Kidney (tissue), 13 donors: ENCODE measurements at regions not wholly inside any gene's neighbourhood (a gene's known extent, or its start where the extent isn't known, plus 50 kb on each side); places are given as distances from the start of the nearest gene placed in this dataset.

ENCODE experiments used
- DNase-seq, 5 donors: peaks; one replicate each; pipeline ENCODE4 v3.0.0-alpha.2; 2013 to 2020
- FAIRE-seq: peaks from 2 replicates; lab custom pipeline; 2012; peaks lifted over from hg19 to GRCh38; lab: Jason Lieb, UNC
- H3K27ac ChIP-seq, 2 donors: one replicate each; pipeline ENCODE4 v1.7.0; 2013; ENCODE audit warnings: low read depth in 2 of 2, low read length in 2 of 2, inconsistent platforms in 1 of 2
- H3K27me3 ChIP-seq: one replicate; pipeline ENCODE4 v1.7.1; 2013; ENCODE audit warnings: low read length, inconsistent platforms; ENCODE audit not compliant: control insufficient read depth, insufficient read depth
- H3K36me3 ChIP-seq, 3 donors: one replicate each; pipeline versions ENCODE4 v1.7.0 to v1.7.1; 2013; ENCODE audit warnings: low read length in 3 of 3, control low read depth in 1 of 3, inconsistent platforms in 1 of 3; ENCODE audit not compliant: insufficient read depth in 3 of 3, control insufficient read depth in 2 of 3
- H3K4me1 ChIP-seq, 3 donors: one replicate each; pipeline versions ENCODE4 v1.7.0 to v1.7.1; 2013; ENCODE audit warnings: low read length in 3 of 3, inconsistent platforms in 1 of 3, low read depth in 1 of 3; ENCODE audit not compliant: control insufficient read depth in 2 of 3, insufficient read depth in 2 of 3
- H3K4me3 ChIP-seq, 3 donors: one replicate each; pipeline versions ENCODE4 v1.7.0 to v1.8.1; 2013; ENCODE audit warnings: low read length in 3 of 3, control low read depth in 1 of 3, inconsistent platforms in 1 of 3
- H3K9ac ChIP-seq, 3 donors: one replicate each; pipeline versions ENCODE4 v1.7.0 to v1.7.1; 2013; ENCODE audit warnings: low read length in 3 of 3, control low read depth in 1 of 3, inconsistent platforms in 1 of 3
- H3K9me3 ChIP-seq, 3 donors: one replicate each; pipeline versions ENCODE4 v1.7.0 to v1.7.1; 2013; ENCODE audit warnings: low read length in 3 of 3, control low read depth in 1 of 3, inconsistent platforms in 1 of 3; ENCODE audit not compliant: control insufficient read depth in 2 of 3, insufficient read depth in 1 of 3
- intact Hi-C: fragments of 100-400 bp; cut with DNase I; formaldehyde crosslinking; loops from one replicate; pipeline ENCODE4 v1.11.1; 2022
- TF ChIP-seq, protein P1 (sequence below): IDR thresholded peaks from 3 replicates; pipeline ENCODE4 v1.5.1; 2012; ENCODE audit warnings: mild to moderate bottlenecking, moderate library complexity, borderline replicate concordance; ENCODE audit not compliant: insufficient read depth; ENCODE audit errors: extremely low read depth
- donor health status: control.
- donor health status: control.
- donor health status: control.
- donor health status: control.
- donor health status: control.
- donor health status: DM: yes; HTN: yes; CAD: no.
- donor health status: Normal renal cell carcinoma (clear cell type).

DNA sequence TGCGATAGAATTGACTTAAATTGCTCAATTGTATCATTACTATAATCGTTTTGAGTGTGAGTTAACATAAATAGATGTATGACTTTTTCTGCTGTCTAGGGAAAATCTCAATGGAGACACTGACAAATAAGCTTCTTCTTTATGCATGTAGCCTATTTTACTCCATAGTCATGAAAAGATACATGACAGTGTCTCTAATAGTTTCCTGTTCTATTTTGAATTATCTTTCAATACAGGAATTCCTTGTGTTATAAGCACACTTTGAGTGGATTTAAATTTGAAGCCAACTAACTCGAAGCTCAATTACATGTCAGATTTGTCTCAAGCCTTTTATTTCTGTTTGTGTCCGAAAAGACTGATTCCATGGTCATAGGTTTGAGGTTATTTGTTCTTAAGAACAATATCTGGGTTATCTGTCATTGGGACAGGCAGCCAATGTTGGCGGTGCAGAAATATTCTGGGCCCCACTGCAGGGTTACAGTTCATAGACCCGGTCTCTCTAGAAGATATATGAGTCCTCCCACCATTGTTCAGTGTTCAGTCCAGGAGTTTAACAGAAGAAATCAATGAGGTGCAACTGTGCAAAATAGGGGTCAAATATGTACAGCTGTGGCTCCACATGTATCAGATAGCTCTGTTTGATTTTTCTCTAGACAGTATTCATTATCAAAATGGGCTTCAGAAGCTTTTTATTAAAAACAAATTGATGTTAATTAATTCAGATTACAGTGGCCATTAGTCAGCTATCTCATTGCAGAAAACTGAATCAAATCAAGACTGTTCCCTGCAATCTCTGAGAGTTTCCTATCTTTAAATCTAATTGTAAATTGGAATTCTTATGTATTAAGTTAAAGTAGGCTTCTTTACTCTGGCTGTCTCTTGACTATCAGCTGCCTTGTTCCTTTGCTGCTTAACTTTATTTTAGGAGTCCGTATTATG lies 1238.8 kb downstream of the NXPH1 start:
- Histone ChIP-seq H3K36me3 (no peaks in the 10 kb centered on the region), H3K9ac (no peak overlapping the region), H3K9me3 (no peaks in the 10 kb centered on the region), H3K4me3 (no peak overlapping the region), H3K4me1 (no peaks in the 10 kb centered on the region), H3K27me3 (no peaks in the 10 kb centered on the region), H3K27ac (no peak overlapping the region)
- intact Hi-C loops = no loop called here
- DNase-seq = no peak
- no peak for FAIRE-seq
- TF ChIP-seq, protein P1, sequence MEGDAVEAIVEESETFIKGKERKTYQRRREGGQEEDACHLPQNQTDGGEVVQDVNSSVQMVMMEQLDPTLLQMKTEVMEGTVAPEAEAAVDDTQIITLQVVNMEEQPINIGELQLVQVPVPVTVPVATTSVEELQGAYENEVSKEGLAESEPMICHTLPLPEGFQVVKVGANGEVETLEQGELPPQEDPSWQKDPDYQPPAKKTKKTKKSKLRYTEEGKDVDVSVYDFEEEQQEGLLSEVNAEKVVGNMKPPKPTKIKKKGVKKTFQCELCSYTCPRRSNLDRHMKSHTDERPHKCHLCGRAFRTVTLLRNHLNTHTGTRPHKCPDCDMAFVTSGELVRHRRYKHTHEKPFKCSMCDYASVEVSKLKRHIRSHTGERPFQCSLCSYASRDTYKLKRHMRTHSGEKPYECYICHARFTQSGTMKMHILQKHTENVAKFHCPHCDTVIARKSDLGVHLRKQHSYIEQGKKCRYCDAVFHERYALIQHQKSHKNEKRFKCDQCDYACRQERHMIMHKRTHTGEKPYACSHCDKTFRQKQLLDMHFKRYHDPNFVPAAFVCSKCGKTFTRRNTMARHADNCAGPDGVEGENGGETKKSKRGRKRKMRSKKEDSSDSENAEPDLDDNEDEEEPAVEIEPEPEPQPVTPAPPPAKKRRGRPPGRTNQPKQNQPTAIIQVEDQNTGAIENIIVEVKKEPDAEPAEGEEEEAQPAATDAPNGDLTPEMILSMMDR = no peak

DNA sequence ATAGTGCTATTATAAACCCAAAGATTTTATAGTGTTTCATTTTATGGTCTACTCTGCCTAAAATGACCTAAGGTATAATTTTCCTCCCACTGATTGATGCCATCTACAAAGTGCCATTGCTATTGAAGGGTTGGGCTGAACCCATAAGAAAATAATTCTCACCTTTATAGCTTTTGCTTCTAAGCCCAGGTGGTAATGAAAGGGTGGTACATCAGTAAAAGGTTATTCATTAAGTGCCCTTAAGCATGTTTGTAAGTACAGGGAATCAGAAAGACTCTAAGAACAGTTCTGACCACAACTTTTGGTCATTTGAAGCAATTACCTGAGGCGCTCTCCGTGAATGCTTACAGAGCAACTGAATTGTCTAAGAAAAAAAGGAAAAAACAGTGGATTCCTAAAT lies 1247.3 kb downstream of the NXPH1 start:
- H3K36me3 ChIP-seq = no peaks in the 10 kb centered on the region
- no peaks in the 10 kb centered on the region for H3K9me3 ChIP-seq
- H3K27me3 ChIP-seq = no peaks in the 10 kb centered on the region
- FAIRE-seq (no peak), DNase-seq (no peak)
- H3K27ac ChIP-seq = no peak overlapping the region
- H3K9ac ChIP-seq = no peak overlapping the region
- TF ChIP-seq, protein P1 = no peak
- intact Hi-C loops = no loop called here
- H3K4me3 ChIP-seq = no peak overlapping the region
- H3K4me1 ChIP-seq = no peaks in the 10 kb centered on the region

DNA sequence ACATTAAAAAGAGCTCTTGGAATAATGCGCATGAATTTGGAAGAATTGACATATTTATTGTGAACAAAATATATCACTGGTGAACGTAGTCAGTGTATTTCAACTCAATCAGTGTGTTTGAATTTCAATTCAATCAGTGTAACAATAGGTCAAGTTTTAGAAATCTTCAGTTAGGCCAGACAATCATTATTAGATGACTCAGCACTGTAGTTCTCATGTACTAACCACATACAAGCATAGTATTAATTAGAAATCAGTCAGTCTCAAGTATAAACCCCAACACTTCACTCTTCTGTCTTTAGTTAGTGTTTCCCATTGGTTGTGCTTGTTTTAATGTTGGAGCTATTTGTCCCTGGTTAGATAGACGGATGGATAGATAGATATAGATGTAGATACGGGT lies 1247.9 kb downstream of the NXPH1 start:
- Histone ChIP-seq H3K27me3 (no peaks in the 10 kb centered on the region), H3K36me3 (no peaks in the 10 kb centered on the region), H3K27ac (no peak overlapping the region), H3K4me1 (no peaks in the 10 kb centered on the region), H3K4me3 (no peak overlapping the region), H3K9ac (no peak overlapping the region), H3K9me3 (no peaks in the 10 kb centered on the region)
- TF ChIP-seq, protein P1 = no peak
- no peak for FAIRE-seq
- DNase-seq = no peak
- intact Hi-C loops = no loop called here
